Panc1 (cell line): ENCODE measurements at regions not wholly inside any gene's neighbourhood (a gene's known extent, or its start where the extent isn't known, plus 50 kb on each side); places are given as distances from the start of the nearest gene placed in this dataset.

ENCODE experiments used
- ATAC-seq: fragments of 200-7000 bp; cut with Tn5 transposase; 2 replicates; pipeline ENCODE4 v1.9.1; 2020; ENCODE audit warnings: mild to moderate bottlenecking, moderate library complexity
- BruUV-seq: library from RNA; stranded (reverse); fragments of 400-500 nt; replicated peaks from 2 replicates; lab custom pipeline; 2021; lab: Mats Ljungman, UMichigan
- CTCF ChIA-PET: fragments of 300-600 bp; sonication (Branson Sonifier 250); formaldehyde crosslinking; loops from one replicate; lab custom pipeline; 2022; ENCODE audit warnings: antibody characterized with exemption; lab: Charles Lee
- POLR2A ChIA-PET: fragments of 300-600 bp; sonication (Branson Sonifier 250); formaldehyde crosslinking; loops from one replicate; lab custom pipeline; 2022; ENCODE audit warnings: antibody characterized with exemption; lab: Charles Lee
- DNase-seq: peaks from one replicate; pipeline ENCODE4 v3.0.0-alpha.2; 2010; ENCODE audit warnings: low read depth, low spot score
- H3K27ac ChIP-seq: 2 replicates; pipeline ENCODE4 v1.5.1; 2011; ENCODE audit warnings: mild to moderate bottlenecking, low read length, inconsistent platforms
- H3K27me3 ChIP-seq: fragments of 200-500 bp; sonication (Bioruptor generic); 2 replicates; pipeline ENCODE4 v1.6.0; 2014; ENCODE audit warnings: low read length, inconsistent platforms; ENCODE audit not compliant: control insufficient read depth, insufficient read depth
- H3K36me3 ChIP-seq: fragments of 200-500 bp; sonication (Bioruptor generic); 2 replicates; pipeline ENCODE4 v1.5.1; 2014; ENCODE audit warnings: inconsistent platforms, mild to moderate bottlenecking, low read length, moderate library complexity; ENCODE audit not compliant: control insufficient read depth, insufficient read depth
- H3K4me1 ChIP-seq: 2 replicates; pipeline ENCODE4 v1.5.1; 2011; ENCODE audit warnings: inconsistent platforms, mild to moderate bottlenecking, low read length, moderate library complexity; ENCODE audit not compliant: control insufficient read depth, insufficient read depth
- H3K4me3 ChIP-seq, 2 experiments: 2 replicates each; pipeline ENCODE4 v1.5.1; 2011 to 2012; ENCODE audit warnings: low read depth in 2 of 2, low read length in 2 of 2, mild to moderate bottlenecking in 2 of 2, inconsistent platforms in 1 of 2, moderate library complexity in 1 of 2
- H3K9me3 ChIP-seq: fragments of 200-500 bp; sonication (Bioruptor generic); 2 replicates; pipeline ENCODE4 v1.5.1; 2014; ENCODE audit warnings: low read depth, mild to moderate bottlenecking, inconsistent platforms, low read length, moderate library complexity; ENCODE audit not compliant: control insufficient read depth, insufficient read depth
- CTCF ChIP-seq: fragments of 450-650 bp; IDR thresholded peaks from 2 replicates; pipeline ENCODE4 v1.5.1; 2017; ENCODE audit warnings: mild to moderate bottlenecking
- POLR2AphosphoS5 ChIP-seq: IDR thresholded peaks from 2 replicates; pipeline ENCODE4 v1.6.1; 2012; ENCODE audit warnings: mild to moderate bottlenecking, low read depth, low read length, moderate library complexity
- REST ChIP-seq, 2 experiments: IDR thresholded peaks; 2 replicates each; pipeline ENCODE4 v1.6.1; 2011 to 2012; ENCODE audit warnings: low read depth in 2 of 2, control low read depth in 1 of 2, low read length in 1 of 2, mild to moderate bottlenecking in 1 of 2, moderate library complexity in 1 of 2; ENCODE audit not compliant: insufficient read depth in 1 of 2
- SIN3A ChIP-seq: IDR thresholded peaks from 2 replicates; pipeline ENCODE4 v1.6.1; 2012; ENCODE audit warnings: low read depth, mild to moderate bottlenecking, low read length, moderate library complexity, borderline replicate concordance; ENCODE audit not compliant: insufficient read depth
- TCF7L2 ChIP-seq: IDR thresholded peaks from 2 replicates; pipeline ENCODE4 v1.6.1; 2011; ENCODE audit warnings: mild to moderate bottlenecking, low read depth, low read length, inconsistent platforms
- in situ Hi-C: cut with HindIII; loops from 2 replicates; pipeline ENCODE4 v1.10.0; 2016; ENCODE audit warnings: low sequenced_read_pairs, low pct_unique_long_range_greater_than_20kb
- intact Hi-C: fragments of 100-400 bp; cut with micrococcal nuclease; formaldehyde crosslinking; loops from one replicate; pipeline ENCODE4 v1.10.0; 2022; ENCODE audit not compliant: unreplicated experiment

- Histone ChIP-seq H3K4me3 (no peak overlapping the region), H3K36me3 (no peaks in the 10 kb centered on the region), H3K27me3 (no peaks in the 10 kb centered on the region), H3K4me1 (no peaks in the 10 kb centered on the region), H3K9me3 (no peaks in the 10 kb centered on the region), H3K27ac (no peak overlapping the region)
- ATAC-seq: no peak
- in situ Hi-C loops (no loop called here), intact Hi-C loops (no loop called here)
- no peak for DNase-seq
- ChIA-PET POLR2A (no interaction called here), CTCF (no interaction called here)
- no TSS peak for BruUV-seq
- TF ChIP-seq REST (IDR thresholded peaks at IDR 0.05; ENCODE audit: insufficient read depth in 1 of 2, low read depth in 2 of 2, low read length in 1 of 2) (no peak), TCF7L2 (no peak), CTCF (no peak), POLR2AphosphoS5 (no peak), SIN3A (no peak)
These were observed 188.7 kb upstream of the TMEM260 start for GRCh38 chr14:56390859-56391258.

GRCh38 chr14:56394826-56395530 lies 184.6 kb upstream of the TMEM260 start:
- CTCF ChIA-PET: no interaction called here
- Histone ChIP-seq H3K27me3 (no peaks in the 10 kb centered on the region), H3K4me1 (no peaks in the 10 kb centered on the region), H3K27ac (no peak overlapping the region), H3K36me3 (no peaks in the 10 kb centered on the region), H3K9me3 (no peaks in the 10 kb centered on the region), H3K4me3 (no peak overlapping the region)
- ATAC-seq (no peak), DNase-seq (no peak)
- TF ChIP-seq POLR2AphosphoS5: no peak
- TF ChIP-seq CTCF: no peak
- no peak for TF ChIP-seq REST (IDR thresholded peaks at IDR 0.05; ENCODE audit: insufficient read depth in 1 of 2, low read depth in 2 of 2, low read length in 1 of 2)
- TF ChIP-seq SIN3A: no peak
- TF ChIP-seq TCF7L2: no peak
- POLR2A ChIA-PET: no interaction called here
- intact Hi-C loops (no loop called here), in situ Hi-C loops (no loop called here)
- no TSS peak for BruUV-seq
